OCI-LY1 (cell line): ENCODE measurements at regions not wholly inside any gene's neighbourhood (a gene's known extent, or its start where the extent isn't known, plus 50 kb on each side); places are given as distances from the start of the nearest gene placed in this dataset.

ENCODE experiments used
- EZH2 ChIP-seq: fragments of 200-600 bp; sonication (generic), shearing (Covaris generic); IDR thresholded peaks from 2 replicates; pipeline ENCODE4 v1.8.0; 2017; ENCODE audit warnings: borderline replicate concordance, mixed run types, mild to moderate bottlenecking, antibody characterized with exemption, low read length, moderate library complexity, mixed read lengths
- TF ChIP-seq, protein P1 (sequence below): fragments of 200-600 bp; sonication (generic), shearing (Covaris generic); IDR thresholded peaks from 2 replicates; pipeline ENCODE4 v1.5.1; 2017; ENCODE audit warnings: mild to moderate bottlenecking, antibody characterized with exemption, low read length, moderate library complexity, mixed read lengths

DNA sequence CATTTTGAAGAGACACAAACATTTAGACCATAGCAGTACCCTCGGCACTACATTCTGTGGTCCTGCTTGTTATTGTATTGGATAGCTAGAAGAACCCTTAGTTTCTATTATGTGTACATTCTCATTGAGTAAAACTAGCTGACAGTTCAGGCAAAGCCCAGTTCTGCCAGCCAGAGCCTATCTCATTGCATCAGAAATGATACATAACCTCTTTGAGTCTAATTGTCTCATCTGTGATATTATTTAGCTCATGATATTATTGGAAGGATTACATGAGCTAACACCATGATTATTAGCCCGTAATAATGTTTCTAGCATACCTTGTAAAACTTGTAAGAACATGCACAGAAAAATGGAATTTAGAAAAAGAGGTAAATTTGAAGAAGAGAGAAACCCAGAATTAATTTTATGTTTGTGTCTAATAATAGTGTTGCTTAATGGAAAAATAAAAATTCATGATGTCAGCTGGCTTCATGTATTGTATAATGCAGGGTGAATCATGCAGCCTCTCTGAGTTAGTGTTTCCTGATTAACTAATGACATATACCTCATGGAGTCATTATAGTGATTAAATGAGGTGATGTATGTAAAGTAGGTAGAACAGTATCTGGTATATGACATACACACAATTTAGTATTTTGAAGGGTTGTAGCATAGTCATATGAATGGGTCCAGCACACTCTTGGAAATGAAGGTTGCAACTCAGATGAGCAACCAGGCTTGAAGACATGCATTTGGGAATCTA is 339.4 kb upstream of the GRM7 start:
- TF ChIP-seq, protein P1, sequence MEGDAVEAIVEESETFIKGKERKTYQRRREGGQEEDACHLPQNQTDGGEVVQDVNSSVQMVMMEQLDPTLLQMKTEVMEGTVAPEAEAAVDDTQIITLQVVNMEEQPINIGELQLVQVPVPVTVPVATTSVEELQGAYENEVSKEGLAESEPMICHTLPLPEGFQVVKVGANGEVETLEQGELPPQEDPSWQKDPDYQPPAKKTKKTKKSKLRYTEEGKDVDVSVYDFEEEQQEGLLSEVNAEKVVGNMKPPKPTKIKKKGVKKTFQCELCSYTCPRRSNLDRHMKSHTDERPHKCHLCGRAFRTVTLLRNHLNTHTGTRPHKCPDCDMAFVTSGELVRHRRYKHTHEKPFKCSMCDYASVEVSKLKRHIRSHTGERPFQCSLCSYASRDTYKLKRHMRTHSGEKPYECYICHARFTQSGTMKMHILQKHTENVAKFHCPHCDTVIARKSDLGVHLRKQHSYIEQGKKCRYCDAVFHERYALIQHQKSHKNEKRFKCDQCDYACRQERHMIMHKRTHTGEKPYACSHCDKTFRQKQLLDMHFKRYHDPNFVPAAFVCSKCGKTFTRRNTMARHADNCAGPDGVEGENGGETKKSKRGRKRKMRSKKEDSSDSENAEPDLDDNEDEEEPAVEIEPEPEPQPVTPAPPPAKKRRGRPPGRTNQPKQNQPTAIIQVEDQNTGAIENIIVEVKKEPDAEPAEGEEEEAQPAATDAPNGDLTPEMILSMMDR = no peak
- no peak for TF ChIP-seq EZH2
